Lower leg skin (tissue), 3 donors: ENCODE measurements at regions not wholly inside any gene's neighbourhood (a gene's known extent, or its start where the extent isn't known, plus 50 kb on each side); places are given as distances from the start of the nearest gene placed in this dataset.

ENCODE experiments used
- POLR2A ChIP-seq, 2 donors: fragments of 450-650 bp; IDR thresholded peaks; one replicate each; pipeline ENCODE4 v1.6.1; 2016 to 2017; ENCODE audit warnings: antibody characterized with exemption in 2 of 2, mild to moderate bottlenecking in 1 of 2, moderate library complexity in 1 of 2
- TF ChIP-seq, protein P1 (sequence below), 3 donors: fragments of 450-650 bp; IDR thresholded peaks; one replicate each; pipeline ENCODE4 v1.5.1; 2016; ENCODE audit warnings: antibody characterized with exemption in 3 of 3, mild to moderate bottlenecking in 3 of 3, moderate library complexity in 2 of 3

GRCh38 chr2:138853761-138854160 lies 73.6 kb upstream of the NXPH2 start:
- TF ChIP-seq, protein P1, sequence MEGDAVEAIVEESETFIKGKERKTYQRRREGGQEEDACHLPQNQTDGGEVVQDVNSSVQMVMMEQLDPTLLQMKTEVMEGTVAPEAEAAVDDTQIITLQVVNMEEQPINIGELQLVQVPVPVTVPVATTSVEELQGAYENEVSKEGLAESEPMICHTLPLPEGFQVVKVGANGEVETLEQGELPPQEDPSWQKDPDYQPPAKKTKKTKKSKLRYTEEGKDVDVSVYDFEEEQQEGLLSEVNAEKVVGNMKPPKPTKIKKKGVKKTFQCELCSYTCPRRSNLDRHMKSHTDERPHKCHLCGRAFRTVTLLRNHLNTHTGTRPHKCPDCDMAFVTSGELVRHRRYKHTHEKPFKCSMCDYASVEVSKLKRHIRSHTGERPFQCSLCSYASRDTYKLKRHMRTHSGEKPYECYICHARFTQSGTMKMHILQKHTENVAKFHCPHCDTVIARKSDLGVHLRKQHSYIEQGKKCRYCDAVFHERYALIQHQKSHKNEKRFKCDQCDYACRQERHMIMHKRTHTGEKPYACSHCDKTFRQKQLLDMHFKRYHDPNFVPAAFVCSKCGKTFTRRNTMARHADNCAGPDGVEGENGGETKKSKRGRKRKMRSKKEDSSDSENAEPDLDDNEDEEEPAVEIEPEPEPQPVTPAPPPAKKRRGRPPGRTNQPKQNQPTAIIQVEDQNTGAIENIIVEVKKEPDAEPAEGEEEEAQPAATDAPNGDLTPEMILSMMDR (IDR thresholded peaks at IDR 0.05) = no peak
- TF ChIP-seq POLR2A (IDR thresholded peaks at IDR 0.05) = no peak
